ENCODE measurements at regions not wholly inside any gene's neighbourhood (a gene's known extent, or its start where the extent isn't known, plus 50 kb on each side); places are given as distances from the start of the nearest gene placed in this dataset.

- no peak for TF ChIP-seq MAX (IDR thresholded peaks at IDR 0.05; ENCODE audit: low read depth, low read length)
- TF ChIP-seq, protein P1, sequence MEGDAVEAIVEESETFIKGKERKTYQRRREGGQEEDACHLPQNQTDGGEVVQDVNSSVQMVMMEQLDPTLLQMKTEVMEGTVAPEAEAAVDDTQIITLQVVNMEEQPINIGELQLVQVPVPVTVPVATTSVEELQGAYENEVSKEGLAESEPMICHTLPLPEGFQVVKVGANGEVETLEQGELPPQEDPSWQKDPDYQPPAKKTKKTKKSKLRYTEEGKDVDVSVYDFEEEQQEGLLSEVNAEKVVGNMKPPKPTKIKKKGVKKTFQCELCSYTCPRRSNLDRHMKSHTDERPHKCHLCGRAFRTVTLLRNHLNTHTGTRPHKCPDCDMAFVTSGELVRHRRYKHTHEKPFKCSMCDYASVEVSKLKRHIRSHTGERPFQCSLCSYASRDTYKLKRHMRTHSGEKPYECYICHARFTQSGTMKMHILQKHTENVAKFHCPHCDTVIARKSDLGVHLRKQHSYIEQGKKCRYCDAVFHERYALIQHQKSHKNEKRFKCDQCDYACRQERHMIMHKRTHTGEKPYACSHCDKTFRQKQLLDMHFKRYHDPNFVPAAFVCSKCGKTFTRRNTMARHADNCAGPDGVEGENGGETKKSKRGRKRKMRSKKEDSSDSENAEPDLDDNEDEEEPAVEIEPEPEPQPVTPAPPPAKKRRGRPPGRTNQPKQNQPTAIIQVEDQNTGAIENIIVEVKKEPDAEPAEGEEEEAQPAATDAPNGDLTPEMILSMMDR (IDR thresholded peaks at IDR 0.05; ENCODE audit: low read depth, low read length): no peak
- no peak for TF ChIP-seq POLR2A (IDR thresholded peaks at IDR 0.05; ENCODE audit: extremely low read depth, insufficient read length)
- no peak for TF ChIP-seq MYC (IDR thresholded peaks at IDR 0.05; ENCODE audit: low read depth, low read length)
- no peak for DNase-seq (ENCODE audit: low read depth)
- no peak overlapping the region for H3K4me3 ChIP-seq (ENCODE audit: low read depth, low read length)
These were observed 273.1 kb downstream of the TTLL7 start for GRCh38 chr1:83725735-83726360.

GRCh38 chr1:83718338-83718737 is 280.6 kb downstream of the TTLL7 start:
- TF ChIP-seq MYC (IDR thresholded peaks at IDR 0.05; ENCODE audit: low read depth, low read length): no peak
- TF ChIP-seq MAX (IDR thresholded peaks at IDR 0.05; ENCODE audit: low read depth, low read length): no peak
- TF ChIP-seq, protein P1 (IDR thresholded peaks at IDR 0.05; ENCODE audit: low read depth, low read length): no peak
- TF ChIP-seq POLR2A (IDR thresholded peaks at IDR 0.05; ENCODE audit: extremely low read depth, insufficient read length): no peak
- no peak overlapping the region for H3K4me3 ChIP-seq (ENCODE audit: low read depth, low read length)
- no peak for DNase-seq (ENCODE audit: low read depth)

DNA sequence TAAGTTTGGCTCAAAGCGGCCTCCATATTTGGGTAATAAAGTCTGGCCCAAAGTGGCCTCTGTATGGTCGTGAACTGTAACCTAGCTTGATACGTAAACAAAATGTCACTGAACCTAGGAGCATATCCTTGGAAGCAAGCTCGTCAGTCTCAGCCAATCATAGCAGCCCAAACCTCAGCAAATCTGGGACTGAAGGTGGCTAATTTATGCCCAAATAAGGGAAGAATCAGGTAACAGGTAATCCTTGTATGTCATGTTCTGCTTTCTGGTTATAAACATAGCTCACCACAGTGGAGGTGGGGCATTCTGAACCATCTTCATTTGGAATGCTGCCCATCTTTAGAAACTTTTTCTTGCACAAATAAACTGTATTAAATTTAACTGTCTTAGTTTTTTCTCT is 281.1 kb downstream of the TTLL7 start:
- no peak for DNase-seq (ENCODE audit: low read depth)
- H3K4me3 ChIP-seq (ENCODE audit: low read depth, low read length): no peak overlapping the region
- no peak for TF ChIP-seq MYC (IDR thresholded peaks at IDR 0.05; ENCODE audit: low read depth, low read length)
- no peak for TF ChIP-seq POLR2A (IDR thresholded peaks at IDR 0.05; ENCODE audit: extremely low read depth, insufficient read length)
- no peak for TF ChIP-seq MAX (IDR thresholded peaks at IDR 0.05; ENCODE audit: low read depth, low read length)
- TF ChIP-seq, protein P1 (IDR thresholded peaks at IDR 0.05; ENCODE audit: low read depth, low read length): no peak

DNA sequence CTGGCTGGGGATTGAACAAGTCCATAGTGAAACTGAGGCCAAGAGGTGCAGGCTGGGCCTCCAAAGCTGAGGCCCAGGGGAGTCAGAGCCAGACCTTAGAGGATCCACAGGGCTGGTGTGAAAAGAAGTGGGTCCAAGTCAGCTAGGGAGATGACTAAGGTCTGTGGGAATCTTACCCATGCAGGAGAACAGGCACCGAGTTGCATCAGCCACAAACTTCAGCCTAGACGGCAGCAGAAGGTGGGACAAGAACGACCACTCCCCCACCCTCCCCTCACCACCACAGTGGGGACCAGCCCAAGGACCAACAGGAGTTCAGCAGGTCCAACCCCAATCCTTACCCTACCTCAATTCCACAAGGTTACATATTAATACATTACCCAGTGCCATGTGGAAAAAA is 282.3 kb downstream of the TTLL7 start:
- DNase-seq (ENCODE audit: low read depth): no peak
- TF ChIP-seq MYC (IDR thresholded peaks at IDR 0.05; ENCODE audit: low read depth, low read length) (no peak), POLR2A (IDR thresholded peaks at IDR 0.05; ENCODE audit: extremely low read depth, insufficient read length) (no peak), MAX (IDR thresholded peaks at IDR 0.05; ENCODE audit: low read depth, low read length) (no peak)
- TF ChIP-seq, protein P1 (IDR thresholded peaks at IDR 0.05; ENCODE audit: low read depth, low read length): no peak
- no peak overlapping the region for H3K4me3 ChIP-seq (ENCODE audit: low read depth, low read length)

GRCh38 chr1:83715550-83715949 is 283.4 kb downstream of the TTLL7 start:
- no peak overlapping the region for H3K4me3 ChIP-seq (ENCODE audit: low read depth, low read length)
- no peak for DNase-seq (ENCODE audit: low read depth)
- TF ChIP-seq POLR2A (IDR thresholded peaks at IDR 0.05; ENCODE audit: extremely low read depth, insufficient read length) (no peak), MAX (IDR thresholded peaks at IDR 0.05; ENCODE audit: low read depth, low read length) (no peak), MYC (IDR thresholded peaks at IDR 0.05; ENCODE audit: low read depth, low read length) (no peak)
- TF ChIP-seq, protein P1 (IDR thresholded peaks at IDR 0.05; ENCODE audit: low read depth, low read length): no peak

All from NB4 (cell line).